NCI-H2171 (cell line): ENCODE measurements at regions not wholly inside any gene's neighbourhood (a gene's known extent, or its start where the extent isn't known, plus 50 kb on each side); places are given as distances from the start of the nearest gene placed in this dataset.
"Not testable (repeated sequence)": the region's sequence is repeated elsewhere in the genome, so short reads cannot be mapped to it uniquely, and the experiment has no call there.

Source experiments
- DNase-seq: peaks from one replicate; lab custom pipeline; 2025; lab: John Stamatoyannopoulos, UW

DNA sequence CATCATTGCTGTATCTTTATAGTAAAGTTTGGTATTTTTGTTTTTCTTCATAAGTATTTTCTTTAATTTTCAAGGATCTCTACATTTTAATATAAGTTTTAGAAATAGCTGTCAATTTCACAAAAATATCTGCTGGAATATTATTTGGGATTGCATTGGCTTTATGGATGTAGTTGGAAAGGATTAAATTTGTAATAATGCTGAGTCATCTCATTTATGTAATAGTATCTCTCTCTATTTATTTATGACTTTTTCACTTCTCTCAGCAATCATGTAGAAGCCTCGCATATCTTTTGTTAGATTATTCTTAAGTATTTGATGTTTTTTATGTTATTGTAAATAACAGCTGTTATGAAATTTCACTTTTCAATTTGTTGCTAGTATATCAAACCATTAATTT is 223.1 kb upstream of the POGK start:
- DNase-seq: no peak

DNA sequence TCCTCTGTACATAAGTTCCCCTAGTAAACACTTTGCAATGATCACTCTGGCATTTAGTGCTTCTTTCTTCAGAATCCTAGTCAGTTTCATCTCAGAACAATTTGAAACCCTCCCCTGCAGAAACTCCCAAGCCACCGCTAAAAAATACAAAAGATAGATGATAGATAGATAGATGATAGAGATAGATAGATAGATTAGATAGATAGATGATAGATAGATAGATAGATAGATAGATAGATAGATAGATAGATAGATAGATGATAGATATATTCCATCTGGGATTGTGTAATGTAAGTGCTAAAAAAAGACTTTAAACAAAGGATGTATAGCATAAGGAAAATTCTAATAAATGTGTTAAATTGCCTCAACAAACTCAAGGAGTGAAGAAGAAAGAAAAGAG is 212.6 kb upstream of the POGK start:
- no peak for DNase-seq

DNA sequence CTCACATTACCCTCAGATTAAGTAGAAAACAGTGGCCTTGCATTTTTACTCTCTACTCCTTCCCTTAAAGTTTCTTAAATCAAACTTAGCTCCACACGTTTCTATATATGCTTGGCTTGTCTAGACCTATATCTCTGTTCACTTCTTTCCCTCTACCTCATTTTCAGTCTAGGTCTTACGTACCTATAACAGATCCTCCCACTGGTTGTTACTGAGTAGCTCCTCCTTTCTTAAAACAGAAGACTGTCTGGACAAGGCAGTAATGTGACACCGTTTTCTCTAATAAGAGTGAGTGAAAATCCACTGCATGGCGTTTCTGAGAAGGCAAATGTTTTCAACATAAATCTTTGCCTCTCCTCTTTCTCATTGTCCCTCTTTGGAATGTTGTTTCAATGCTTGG is 211.7 kb upstream of the POGK start:
- no peak for DNase-seq

DNA sequence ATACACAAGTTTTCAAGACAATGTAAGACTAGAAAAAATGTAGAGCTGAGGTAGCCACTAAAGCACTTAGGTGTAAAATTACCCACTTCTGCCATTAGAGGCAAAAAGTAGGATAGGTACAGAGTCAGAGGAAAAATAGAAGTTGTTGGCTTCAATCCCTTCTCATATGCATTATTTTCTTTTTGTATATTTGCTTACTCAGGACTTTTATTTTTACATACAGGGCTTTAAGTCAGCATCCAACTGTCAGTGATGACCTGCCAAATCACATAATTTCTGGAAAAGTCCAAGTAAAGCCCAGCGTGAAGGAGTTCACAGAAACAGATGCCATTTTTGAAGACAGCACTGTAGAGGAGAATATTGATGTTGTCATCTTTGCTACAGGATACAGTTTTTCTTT is 211.0 kb upstream of the POGK start:
- DNase-seq: no peak

DNA sequence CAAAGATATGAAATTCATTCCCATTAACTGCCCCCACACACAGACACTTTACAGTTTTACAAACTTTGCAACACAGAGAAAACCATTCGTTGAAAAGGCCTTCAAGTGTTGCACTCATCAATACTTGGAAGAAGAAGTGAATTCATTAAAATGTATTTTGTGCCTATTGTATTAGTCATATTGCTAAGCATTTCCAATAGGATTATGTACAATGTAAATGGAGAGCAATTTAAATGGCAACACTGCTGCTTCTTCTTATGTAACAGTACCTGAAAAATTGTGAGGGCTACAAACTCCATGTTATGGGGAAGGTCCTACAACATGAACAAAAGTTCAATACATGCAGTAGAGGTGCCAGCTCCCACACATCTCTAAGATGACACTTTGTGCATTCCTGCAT is 209.3 kb upstream of the POGK start:
- no peak for DNase-seq

DNA sequence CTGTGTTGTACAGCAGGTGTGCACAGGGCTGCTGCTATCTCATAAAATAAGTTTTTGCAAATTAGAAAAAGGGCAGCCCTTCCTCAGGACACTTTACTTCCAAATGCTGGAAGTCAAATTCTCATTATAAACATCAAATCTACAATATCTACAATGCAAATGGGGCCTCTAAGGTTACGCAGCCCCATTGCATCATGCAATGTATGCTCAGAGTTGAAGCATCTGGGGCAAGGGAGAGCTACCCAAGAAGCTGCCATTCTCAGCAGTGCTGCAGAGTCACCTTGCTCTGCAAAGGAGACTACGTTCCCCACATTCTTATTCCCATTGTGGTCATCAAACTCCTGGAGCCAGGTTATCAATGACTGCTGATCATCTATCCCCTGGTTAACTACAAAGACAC is 208.9 kb upstream of the POGK start:
- no peak for DNase-seq

DNA sequence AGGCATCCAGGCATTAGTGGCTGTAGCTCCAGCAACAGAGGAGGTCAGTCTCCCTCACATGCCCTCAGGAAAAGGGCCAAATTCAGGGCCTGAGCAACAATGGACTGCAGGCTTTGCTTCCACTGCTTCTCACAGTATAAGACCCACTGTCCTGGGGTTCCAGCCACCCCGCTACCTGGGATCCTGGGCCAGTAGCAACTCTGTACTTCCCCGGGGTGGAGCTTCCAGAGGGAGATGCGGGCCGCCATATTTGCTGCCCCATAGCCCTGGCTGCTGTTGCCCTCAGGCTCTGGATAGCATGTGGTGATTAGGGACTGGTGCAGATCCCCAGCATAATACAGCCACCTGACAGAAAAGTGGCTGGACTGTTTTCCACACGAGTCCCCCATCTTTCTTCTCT is 201.1 kb upstream of the POGK start:
- no peak for DNase-seq

DNA sequence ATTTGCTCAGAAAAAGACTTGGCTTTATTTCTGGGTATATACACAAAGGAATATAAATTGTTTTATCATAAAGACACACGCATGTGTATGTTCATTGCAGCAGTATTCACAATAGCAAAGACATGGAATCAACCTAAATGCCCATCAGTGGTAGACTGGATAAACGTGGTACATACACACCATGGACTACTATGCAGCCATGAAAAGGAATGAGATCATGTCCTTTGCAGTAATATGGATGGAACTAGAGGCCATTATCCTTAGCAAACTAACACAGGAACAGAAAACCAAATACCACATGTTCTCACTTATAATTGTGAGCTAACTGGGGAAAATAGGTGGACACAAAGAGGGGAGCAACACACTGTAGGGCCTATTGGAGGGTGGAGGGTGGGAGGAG is 182.0 kb upstream of the POGK start:
- DNase-seq: not testable (repeated sequence)

DNA sequence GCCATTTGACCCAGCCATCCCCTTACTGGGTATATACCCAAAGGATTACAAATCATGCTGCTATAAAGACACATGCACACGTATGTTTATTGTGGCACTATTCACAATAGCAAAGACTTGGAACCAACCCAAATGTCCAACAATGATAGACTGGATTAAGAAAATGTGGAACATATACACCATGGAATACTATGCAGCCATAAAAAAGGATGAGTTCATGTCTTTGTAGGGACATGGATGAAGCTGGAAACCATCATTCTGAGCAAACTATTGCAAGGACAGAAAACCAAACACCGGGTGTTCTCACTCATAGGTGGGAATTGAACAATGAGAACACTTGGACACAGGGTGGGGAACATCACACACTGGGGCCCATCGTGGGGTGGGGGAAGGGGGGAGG is 172.5 kb upstream of the POGK start:
- DNase-seq: not testable (repeated sequence)

DNA sequence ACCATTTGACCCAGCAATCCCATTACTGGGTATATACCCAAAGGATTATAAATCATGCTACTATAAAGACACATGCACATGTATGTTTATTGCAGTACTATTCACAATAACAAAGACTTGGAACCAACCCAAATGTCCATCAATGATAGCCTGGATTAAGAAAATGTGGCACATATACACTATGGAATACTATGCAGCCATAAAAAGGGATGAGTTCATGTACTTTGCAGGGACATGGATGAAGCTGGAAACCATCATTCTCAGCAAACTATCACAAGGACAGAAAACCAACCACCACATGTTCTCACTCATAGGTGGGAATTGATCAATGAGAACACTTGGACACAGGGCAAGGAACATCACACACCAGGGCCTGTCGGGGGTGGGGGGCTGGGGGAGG is 171.7 kb upstream of the POGK start:
- not testable (repeated sequence) for DNase-seq

DNA sequence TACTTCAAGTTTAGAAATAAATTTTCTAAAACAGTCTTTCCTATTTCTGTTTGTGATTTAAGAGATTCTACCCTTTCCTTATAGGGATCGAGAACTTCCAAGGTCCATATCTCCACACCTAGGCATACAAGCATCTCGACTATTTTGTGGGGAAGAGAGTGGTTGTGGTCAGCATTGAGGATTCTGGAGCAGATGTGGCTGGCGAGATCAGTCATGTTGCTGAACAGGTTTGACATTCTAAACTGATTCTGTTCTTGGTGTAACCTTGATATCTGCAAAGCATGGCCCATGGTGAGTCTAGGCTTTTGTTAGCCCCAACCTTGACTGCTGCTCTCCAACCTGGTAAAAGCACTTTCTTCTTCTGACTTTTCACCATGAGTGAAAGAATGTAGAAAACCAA is 167.6 kb upstream of the POGK start:
- no peak for DNase-seq

DNA sequence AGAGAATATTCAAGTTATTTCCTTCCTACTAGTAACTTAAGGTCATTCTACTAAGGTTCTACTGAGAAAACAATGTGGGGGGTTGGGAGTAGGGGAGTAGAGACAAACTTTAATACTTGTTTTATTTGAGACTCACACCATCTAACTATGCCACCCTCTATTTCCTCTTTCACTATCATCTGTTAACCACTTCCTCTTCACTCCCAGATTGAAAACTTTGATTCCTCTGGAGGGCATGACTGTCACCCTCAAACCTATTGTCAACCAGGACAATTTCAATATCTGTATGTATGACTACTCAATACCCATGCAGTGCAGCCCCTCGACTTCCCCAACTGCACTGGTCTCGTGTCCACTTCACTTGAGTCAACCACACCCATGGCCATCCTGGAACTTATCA is 165.6 kb upstream of the POGK start:
- no peak for DNase-seq

DNA sequence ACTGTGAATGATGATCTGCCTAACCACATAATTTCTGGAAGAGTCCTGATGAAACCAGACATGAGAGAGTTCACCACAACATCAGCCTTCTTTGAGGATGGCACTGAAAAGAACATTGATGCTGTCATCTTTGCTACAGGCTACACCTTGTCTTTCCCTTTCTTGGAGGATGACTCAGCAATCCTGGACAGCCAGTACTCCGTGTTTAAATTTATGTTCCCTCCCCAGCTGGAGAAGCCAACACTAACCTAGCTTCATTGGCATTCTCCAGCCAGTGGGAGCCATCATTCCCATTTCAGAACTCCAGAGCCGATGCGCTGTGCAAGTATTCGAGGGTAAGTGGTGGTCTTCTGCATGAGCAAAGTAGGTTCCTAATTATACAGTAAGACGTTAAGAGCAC is 164.1 kb upstream of the POGK start:
- no peak for DNase-seq

DNA sequence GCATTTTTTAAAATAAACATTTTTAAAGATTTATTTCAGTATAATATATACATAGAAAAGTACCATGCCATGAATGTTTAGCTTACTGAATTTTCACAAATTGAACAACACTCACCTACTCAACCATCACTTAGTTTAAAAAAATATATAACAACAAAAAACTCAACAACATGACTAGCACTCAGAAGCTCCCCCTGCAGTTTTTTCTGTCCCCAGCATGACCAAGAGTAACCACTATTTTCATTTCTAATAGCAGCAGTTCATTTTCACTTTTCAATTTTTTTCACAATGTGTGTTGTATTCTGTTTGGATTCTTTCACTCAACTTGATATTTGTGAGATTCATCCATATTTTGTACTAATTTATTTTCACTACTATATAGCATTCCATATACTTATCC is 162.3 kb upstream of the POGK start:
- no peak for DNase-seq

DNA sequence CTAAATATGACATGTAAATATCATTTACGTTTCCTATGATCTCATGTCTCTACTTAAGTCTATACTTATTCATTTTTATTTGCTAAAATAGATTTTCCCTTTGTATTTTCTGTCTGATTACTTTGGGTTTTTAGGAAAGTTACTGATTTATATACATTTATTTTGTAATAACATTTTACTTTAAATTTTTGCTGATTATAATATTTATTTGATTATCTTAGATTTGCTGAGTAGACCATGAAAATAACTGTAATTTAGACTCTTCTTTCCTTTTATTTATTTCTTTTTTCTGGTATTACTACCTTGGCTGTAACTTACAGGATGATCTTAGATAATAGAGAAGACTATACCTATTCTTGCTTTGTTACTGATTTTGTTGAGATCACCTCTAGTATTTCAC is 159.9 kb upstream of the POGK start:
- no peak for DNase-seq

DNA sequence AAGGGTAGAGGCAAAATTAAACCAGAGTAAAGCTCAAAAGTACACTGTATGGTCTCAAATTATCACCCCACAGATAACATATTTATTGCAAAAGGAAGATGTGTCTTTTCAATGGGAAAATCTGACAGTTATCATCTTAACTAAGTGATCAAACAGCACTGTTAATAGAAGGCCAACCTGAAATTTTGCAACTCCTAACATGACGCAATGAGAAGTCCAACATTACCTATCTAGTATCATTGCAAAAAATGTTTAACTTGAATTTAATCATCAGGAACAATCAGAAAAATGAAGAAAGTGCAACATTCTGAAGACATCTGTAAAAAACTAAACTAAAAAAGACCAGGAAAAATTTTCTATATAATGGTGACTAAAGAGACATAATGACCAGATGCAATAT is 156.7 kb upstream of the POGK start:
- DNase-seq: no peak

DNA sequence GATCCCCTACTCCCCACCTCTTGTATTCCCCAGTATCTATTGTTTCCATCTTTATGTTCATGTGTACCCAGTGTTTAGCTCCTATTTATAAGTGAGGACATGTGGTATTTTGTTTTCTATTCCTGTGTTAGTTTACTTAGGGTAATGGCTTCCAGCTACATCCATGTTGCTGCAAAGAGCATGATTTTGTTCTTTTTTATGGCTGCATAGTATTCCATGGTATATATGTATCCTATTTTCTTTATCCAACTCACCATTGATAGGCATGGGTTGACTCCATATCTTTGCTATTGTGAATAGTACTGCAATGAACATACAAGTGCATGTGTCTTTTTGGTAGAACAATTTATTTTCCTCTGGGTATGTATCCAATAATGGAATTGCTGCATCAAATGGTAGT is 154.6 kb upstream of the POGK start:
- not testable (repeated sequence) for DNase-seq

DNA sequence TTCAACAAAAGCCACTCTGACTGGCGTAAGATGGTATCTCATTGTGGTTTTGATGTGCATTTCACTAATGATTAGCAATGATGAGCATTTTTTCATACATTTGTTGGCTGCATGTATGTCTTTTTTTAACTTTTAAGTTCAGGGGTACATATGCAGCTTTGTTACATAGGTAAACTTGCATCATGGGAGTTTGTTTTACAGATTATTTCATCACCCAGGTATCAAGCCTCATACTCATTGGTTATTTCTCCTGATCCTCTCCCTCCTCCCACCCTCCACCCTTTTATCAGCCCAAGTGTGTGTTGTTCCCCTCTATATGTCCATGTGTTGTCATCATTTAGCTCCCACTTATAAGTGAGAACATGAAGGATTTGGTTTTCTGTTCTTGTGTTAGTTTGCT is 154.1 kb upstream of the POGK start:
- DNase-seq: no peak

DNA sequence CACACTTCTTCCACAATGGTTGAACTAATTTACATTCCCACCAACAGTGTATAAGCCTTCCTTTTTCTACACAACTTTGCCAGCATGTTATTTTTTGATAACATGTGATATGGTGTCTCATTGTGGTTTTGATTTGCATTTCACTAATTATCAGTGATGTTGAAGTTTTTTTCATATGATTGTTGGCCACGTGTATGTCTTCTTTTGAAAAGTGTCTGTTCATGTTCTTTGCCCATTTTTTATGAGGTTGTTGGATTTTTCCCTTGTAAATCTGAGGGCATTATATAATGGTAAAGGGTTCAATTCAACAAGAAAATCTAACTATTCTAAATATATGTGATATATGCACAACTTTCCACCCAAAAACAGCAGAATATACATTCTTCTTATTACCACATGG is 153.4 kb upstream of the POGK start:
- not testable (repeated sequence) for DNase-seq

DNA sequence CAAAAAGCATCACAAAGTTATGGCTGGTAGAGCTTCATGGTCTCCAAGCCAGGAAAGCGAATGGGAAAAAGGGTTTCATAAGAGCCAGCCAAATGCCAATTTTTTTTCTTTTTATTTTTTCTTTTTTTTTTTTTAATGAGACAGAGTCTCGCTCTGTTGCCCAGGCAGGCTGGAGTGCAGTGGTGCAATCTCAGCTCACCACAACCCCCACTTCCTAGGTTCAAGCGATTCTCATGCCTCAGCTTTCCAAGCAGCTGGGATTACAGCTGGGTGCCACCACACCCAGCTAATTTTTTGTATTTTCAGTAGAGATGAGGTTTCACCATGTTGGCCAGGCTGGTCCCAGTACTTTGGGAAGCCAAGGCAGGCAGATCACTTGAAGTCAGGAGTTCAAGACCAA is 148.7 kb upstream of the POGK start:
- not testable (repeated sequence) for DNase-seq

DNA sequence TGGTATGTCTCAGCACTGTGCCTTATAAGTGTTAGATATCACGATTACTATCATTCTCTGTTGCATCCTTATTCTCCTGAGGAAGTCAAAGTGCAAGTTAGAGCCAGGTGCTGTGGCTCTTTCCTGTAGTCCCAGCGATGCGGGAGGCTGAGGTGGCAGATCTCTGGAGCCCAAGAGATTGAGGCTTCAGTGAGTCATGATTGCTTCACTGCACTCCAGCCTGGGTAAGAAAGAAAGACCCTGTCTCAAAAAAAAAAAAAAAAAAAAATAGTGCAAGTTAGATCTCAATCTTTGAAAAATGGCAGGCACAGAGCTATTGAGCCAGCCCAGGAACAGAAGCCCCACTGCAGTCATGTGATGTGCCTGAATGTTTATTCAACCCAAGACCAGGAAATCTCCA is 147.8 kb upstream of the POGK start:
- no peak for DNase-seq

DNA sequence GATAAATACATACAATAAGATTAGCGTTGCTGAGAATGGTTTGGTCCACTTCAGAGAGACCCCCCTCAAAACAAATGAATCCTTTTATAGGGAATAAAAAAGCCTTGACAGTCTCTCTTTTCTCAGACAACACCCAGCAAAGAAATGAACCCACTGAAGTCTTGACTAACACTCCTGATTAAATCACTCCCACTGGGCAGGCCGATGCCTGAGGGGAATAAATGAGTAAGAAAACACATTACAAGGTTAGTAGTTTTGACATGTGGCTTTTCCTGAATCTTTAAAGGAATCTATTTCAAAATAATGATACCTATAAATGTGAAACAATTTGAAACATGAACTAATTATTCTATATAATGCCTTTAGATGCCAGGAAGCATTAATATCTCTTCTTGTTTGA is 146.9 kb upstream of the POGK start:
- DNase-seq: no peak

DNA sequence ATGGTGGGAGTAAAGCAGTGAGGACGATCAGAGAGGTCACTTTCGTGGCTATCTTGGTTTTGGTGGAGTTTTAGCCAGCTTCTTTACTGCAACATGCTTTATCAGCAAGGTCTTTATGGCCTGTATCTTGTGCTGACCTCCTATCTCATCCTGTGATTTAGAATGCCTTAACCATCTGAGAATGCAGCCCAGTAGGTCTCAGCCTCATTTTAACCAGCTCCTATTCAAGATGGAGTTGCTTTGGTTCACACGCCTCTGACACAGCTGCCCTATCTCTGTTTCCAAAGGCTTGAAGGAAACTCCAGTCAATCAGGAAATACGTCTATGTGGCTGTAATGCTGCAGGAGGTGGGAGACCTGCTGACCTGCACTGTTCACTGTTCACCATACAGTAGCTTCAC is 146.1 kb upstream of the POGK start:
- no peak for DNase-seq

DNA sequence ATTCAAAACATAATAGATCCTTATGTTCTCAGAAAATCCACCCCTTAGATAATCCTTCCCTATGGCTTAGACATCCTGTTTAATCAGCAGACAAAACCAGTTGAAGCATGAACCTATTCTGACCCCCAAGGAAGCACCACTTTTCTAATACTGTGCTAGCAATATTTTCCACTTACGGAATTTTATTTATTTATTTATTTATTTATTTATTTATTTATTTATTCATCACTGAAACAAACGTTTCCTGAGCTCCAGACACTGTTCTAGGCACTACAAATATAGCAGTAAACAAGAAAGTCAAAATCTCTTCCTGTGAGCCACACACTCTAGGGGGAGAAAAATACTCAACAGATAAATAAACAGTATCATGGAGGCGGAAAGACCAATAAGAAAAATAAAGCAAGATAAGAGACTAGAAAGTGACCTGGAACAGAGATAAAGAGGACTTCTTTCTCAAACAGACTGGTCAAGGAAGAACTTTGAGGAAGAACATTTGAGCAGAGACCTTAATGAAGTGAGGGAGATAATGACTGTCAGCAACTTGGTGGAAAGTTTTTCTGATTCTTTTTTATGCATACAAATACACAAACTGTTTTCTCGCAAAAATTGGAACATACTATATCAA is 145.5 kb upstream of the POGK start:
- DNase-seq: no peak

DNA sequence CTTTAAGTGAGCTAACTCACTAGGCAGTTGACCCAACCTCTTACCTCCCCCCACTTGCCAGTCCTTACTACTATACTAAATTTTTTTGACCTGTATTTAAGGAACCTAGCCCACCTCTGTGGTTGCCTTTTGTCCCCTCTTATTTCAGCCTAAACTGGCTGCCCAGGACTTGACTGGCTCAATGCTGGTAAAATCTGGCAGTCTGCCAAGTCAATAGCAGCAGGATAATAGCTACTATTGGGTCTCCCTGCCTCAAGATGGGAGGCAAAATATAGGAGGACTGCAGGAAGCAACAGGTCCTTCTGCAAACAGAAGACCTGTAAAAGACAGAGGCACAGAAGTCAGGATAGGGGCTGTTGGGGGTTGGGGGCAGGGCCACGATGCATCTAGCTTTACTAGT is 144.2 kb upstream of the POGK start:
- DNase-seq: no peak
